ENCODE measurements at regions not wholly inside any gene's neighbourhood (a gene's known extent, or its start where the extent isn't known, plus 50 kb on each side); places are given as distances from the start of the nearest gene placed in this dataset.

GRCh38 chr2:4662161-4662779, 958.9 kb downstream of the DCDC2C start:
- no peaks in the 10 kb centered on the region for H3K4me1 ChIP-seq

GRCh38 chr2:4668381-4668780, 965.0 kb downstream of the DCDC2C start:
- Histone ChIP-seq H3K4me3 (no peak overlapping the region), H3K9me3 (peaks cover 5% of the 10 kb centered on the region; the same call in 1 of the 2 replicates), H3K36me3 (replicated peaks) (no peaks in the 10 kb centered on the region), H3K27me3 (ENCODE audit: low read depth) (no peaks in the 10 kb centered on the region), H3K4me1 (no peaks in the 10 kb centered on the region)
- in situ Hi-C loops (cut with MboI; ENCODE audit: low sequenced_read_pairs), result no loop called here
- DNase-seq (ENCODE audit: low spot score in 2 of 2), result no peak

More at GRCh38 chr2:4662161-4662779, 958.9 kb downstream of the DCDC2C start:
- no peaks in the 10 kb centered on the region for H3K27me3 ChIP-seq (ENCODE audit: low read depth)
- in situ Hi-C loops (cut with MboI; ENCODE audit: low sequenced_read_pairs), result no loop called here
- DNase-seq (ENCODE audit: low spot score in 2 of 2), result no peak
- H3K36me3 ChIP-seq (replicated peaks), result no peaks in the 10 kb centered on the region
- peaks cover 3% of the 10 kb centered on the region for H3K9me3 ChIP-seq
- no peak overlapping the region for H3K4me3 ChIP-seq

GRCh38 chr2:4670331-4670730, 967.0 kb downstream of the DCDC2C start:
- DNase-seq (ENCODE audit: low spot score in 2 of 2), result no peak
- Histone ChIP-seq H3K4me3 (no peak overlapping the region), H3K36me3 (replicated peaks) (no peaks in the 10 kb centered on the region), H3K4me1 (no peaks in the 10 kb centered on the region), H3K9me3 (0 out of 2 replicates have a peak, but pooled peaks cover 2% of the 10 kb centered on the region), H3K27me3 (ENCODE audit: low read depth) (no peaks in the 10 kb centered on the region)
- in situ Hi-C loops (cut with MboI; ENCODE audit: low sequenced_read_pairs), result no loop called here

DNA sequence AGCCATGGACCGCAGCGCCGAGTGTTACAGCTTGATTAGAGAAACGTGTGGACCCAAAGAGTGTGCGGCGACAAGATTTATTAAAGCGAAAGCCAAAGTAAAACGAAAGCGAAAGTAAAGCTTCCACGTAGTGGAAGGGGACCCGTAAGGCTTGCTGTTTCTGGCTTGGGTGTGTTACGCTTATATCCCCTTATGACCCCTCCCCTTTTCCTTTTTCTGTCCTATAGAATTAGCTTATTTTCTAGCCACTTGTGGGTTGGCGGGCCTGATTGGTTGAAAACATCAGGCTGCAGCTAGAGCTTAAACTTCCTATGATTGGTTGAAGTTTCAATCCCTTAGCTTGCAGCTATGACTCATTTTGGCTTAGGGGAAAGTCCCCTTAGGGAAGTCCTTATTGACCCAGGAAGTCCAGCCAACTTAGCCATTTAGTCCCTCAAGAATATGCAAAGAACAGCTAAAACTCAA, 969.7 kb downstream of the DCDC2C start:
- H3K27me3 ChIP-seq (ENCODE audit: low read depth), result no peaks in the 10 kb centered on the region
- H3K4me3 ChIP-seq, result no peak overlapping the region
- 0 out of 2 replicates have a peak, but pooled peaks cover 2% of the 10 kb centered on the region for H3K9me3 ChIP-seq
- no peaks in the 10 kb centered on the region for H3K36me3 ChIP-seq (replicated peaks)
- in situ Hi-C loops (cut with MboI; ENCODE audit: low sequenced_read_pairs), result no loop called here
- DNase-seq (ENCODE audit: low spot score in 2 of 2), result no peak
- H3K4me1 ChIP-seq, result no peaks in the 10 kb centered on the region

GRCh38 chr2:4674007-4674406, 970.6 kb downstream of the DCDC2C start:
- no peak overlapping the region for H3K4me3 ChIP-seq
- H3K9me3 ChIP-seq, result 0 out of 2 replicates have a peak, but pooled peaks cover 2% of the 10 kb centered on the region
- no peaks in the 10 kb centered on the region for H3K36me3 ChIP-seq (replicated peaks)
- H3K27me3 ChIP-seq (ENCODE audit: low read depth), result no peaks in the 10 kb centered on the region
- in situ Hi-C loops (cut with MboI; ENCODE audit: low sequenced_read_pairs), result no loop called here
- H3K4me1 ChIP-seq, result no peaks in the 10 kb centered on the region
- DNase-seq (ENCODE audit: low spot score in 2 of 2), result no peak

- in situ Hi-C loops (cut with MboI; ENCODE audit: low sequenced_read_pairs), result no loop called here
- Histone ChIP-seq H3K27me3 (ENCODE audit: low read depth) (no peaks in the 10 kb centered on the region), H3K9me3 (no peaks in the 10 kb centered on the region), H3K4me1 (no peaks in the 10 kb centered on the region), H3K4me3 (no peak overlapping the region), H3K36me3 (replicated peaks) (no peaks in the 10 kb centered on the region)
- DNase-seq (ENCODE audit: low spot score in 2 of 2), result no peak
These were observed 971.9 kb downstream of the DCDC2C start for GRCh38 chr2:4675295-4675694.

- in situ Hi-C loops (cut with MboI; ENCODE audit: low sequenced_read_pairs), result no loop called here
- H3K36me3 ChIP-seq (replicated peaks), result no peaks in the 10 kb centered on the region
- H3K9me3 ChIP-seq, result no peaks in the 10 kb centered on the region
- H3K4me3 ChIP-seq, result no peak overlapping the region
- no peak for DNase-seq (ENCODE audit: low spot score in 2 of 2)
- no peaks in the 10 kb centered on the region for H3K27me3 ChIP-seq (ENCODE audit: low read depth)
- no peaks in the 10 kb centered on the region for H3K4me1 ChIP-seq
These were observed 975.6 kb downstream of the DCDC2C start for GRCh38 chr2:4678927-4679326.

- in situ Hi-C loops (cut with MboI; ENCODE audit: low sequenced_read_pairs), result no loop called here
- no peaks in the 10 kb centered on the region for H3K9me3 ChIP-seq
- no peak for DNase-seq (ENCODE audit: low spot score in 2 of 2)
- H3K4me3 ChIP-seq, result no peak overlapping the region
- H3K36me3 ChIP-seq (replicated peaks), result no peaks in the 10 kb centered on the region
- H3K27me3 ChIP-seq (ENCODE audit: low read depth), result no peaks in the 10 kb centered on the region
- no peaks in the 10 kb centered on the region for H3K4me1 ChIP-seq
These were observed 976.0 kb downstream of the DCDC2C start for GRCh38 chr2:4679391-4679790.

DNA sequence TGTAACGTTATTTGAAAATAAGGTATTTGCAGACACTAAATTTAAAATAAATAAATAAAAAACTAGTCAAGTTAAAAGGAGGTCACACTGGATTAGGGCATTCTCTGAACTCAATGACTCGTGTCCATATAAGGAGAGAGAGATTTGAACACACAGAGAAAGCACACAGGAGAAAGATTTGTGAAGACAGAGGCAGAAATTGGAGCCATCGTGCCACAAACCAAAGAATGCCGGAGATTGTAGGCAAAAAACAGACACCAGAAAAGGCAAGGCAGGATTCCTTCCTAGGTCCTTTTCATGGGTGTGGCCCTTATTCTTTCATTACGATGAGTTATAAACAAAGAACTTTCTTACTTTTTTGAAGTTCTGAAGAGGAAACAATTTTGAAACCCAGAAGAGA, 981.5 kb downstream of the DCDC2C start:
- Histone ChIP-seq H3K27me3 (ENCODE audit: low read depth) (no peaks in the 10 kb centered on the region), H3K4me1 (no peaks in the 10 kb centered on the region), H3K9me3 (no peaks in the 10 kb centered on the region), H3K4me3 (no peak overlapping the region), H3K36me3 (replicated peaks) (no peaks in the 10 kb centered on the region)
- in situ Hi-C loops (cut with MboI; ENCODE audit: low sequenced_read_pairs), result no loop called here
- DNase-seq (ENCODE audit: low spot score in 2 of 2), result no peak

GRCh38 chr2:4690913-4691312, 987.5 kb downstream of the DCDC2C start:
- no peak for DNase-seq (ENCODE audit: low spot score in 2 of 2)
- in situ Hi-C loops (cut with MboI; ENCODE audit: low sequenced_read_pairs), result no loop called here
- Histone ChIP-seq H3K4me3 (no peak overlapping the region), H3K4me1 (no peaks in the 10 kb centered on the region), H3K9me3 (no peaks in the 10 kb centered on the region), H3K27me3 (ENCODE audit: low read depth) (no peaks in the 10 kb centered on the region), H3K36me3 (replicated peaks) (no peaks in the 10 kb centered on the region)

DNA sequence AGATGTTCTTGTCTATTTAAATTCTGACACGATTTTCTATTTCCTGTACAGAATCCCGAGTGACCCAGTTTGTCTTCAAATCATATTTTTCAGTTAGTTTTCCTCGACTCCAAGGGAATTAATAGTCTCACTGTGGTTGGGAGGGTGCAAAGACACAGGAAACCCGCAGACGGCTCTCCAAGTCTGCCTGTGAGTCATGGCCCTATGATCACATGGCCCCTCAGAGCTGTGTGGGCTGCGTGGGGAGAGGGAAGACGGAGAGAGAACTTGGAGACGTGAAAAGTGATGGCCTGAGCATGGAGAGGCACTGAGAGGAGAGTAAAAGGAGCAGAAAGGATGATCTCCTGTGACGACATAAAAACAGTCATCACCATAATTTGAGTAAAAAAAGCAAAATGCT, 989.9 kb downstream of the DCDC2C start:
- DNase-seq (ENCODE audit: low spot score in 2 of 2), result no peak
- H3K4me1 ChIP-seq, result no peaks in the 10 kb centered on the region
- in situ Hi-C loops (cut with MboI; ENCODE audit: low sequenced_read_pairs), result no loop called here
- no peaks in the 10 kb centered on the region for H3K9me3 ChIP-seq
- H3K27me3 ChIP-seq (ENCODE audit: low read depth), result no peaks in the 10 kb centered on the region
- H3K36me3 ChIP-seq (replicated peaks), result no peaks in the 10 kb centered on the region
- H3K4me3 ChIP-seq, result no peak overlapping the region

- no peaks in the 10 kb centered on the region for H3K4me1 ChIP-seq
- in situ Hi-C loops (cut with MboI; ENCODE audit: low sequenced_read_pairs), result no loop called here
- no peaks in the 10 kb centered on the region for H3K9me3 ChIP-seq
- H3K36me3 ChIP-seq (replicated peaks), result no peaks in the 10 kb centered on the region
- DNase-seq (ENCODE audit: low spot score in 2 of 2), result no peak
- H3K27me3 ChIP-seq (ENCODE audit: low read depth), result no peaks in the 10 kb centered on the region
- H3K4me3 ChIP-seq, result no peak overlapping the region
These were observed 992.0 kb downstream of the DCDC2C start for GRCh38 chr2:4695281-4695861.

DNA sequence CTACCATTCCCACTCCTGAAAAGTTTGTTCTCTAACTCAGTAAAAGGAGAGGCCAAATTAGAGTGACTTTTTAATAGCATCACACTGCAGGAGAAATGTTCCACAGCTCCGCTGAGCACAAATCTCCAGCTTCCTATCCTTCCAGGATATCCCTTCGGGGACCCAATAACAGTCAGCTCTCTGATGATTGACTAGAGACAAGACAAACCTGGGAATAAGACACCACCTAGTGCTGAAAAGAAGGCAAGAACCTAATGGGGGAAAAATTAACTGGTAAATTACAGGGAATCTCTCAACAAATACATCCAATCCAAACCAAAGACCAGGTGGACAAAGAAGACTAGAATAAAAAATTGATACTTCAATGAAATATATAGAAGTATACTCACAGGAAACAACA, 977.1 kb upstream of the SOX11 start:
- H3K4me3 ChIP-seq, result no peak overlapping the region
- DNase-seq (ENCODE audit: low spot score in 2 of 2), result no peak
- no peaks in the 10 kb centered on the region for H3K27me3 ChIP-seq (ENCODE audit: low read depth)
- H3K36me3 ChIP-seq (replicated peaks), result no peaks in the 10 kb centered on the region
- H3K9me3 ChIP-seq, result no peaks in the 10 kb centered on the region
- no peaks in the 10 kb centered on the region for H3K4me1 ChIP-seq
- in situ Hi-C loops (cut with MboI; ENCODE audit: low sequenced_read_pairs), result no loop called here

GRCh38 chr2:4718777-4719176, 973.4 kb upstream of the SOX11 start:
- Histone ChIP-seq H3K4me3 (no peak overlapping the region), H3K27me3 (ENCODE audit: low read depth) (no peaks in the 10 kb centered on the region), H3K9me3 (no peaks in the 10 kb centered on the region), H3K36me3 (replicated peaks) (no peaks in the 10 kb centered on the region), H3K4me1 (no peaks in the 10 kb centered on the region)
- no peak for DNase-seq (ENCODE audit: low spot score in 2 of 2)
- in situ Hi-C loops (cut with MboI; ENCODE audit: low sequenced_read_pairs), result no loop called here

DNA sequence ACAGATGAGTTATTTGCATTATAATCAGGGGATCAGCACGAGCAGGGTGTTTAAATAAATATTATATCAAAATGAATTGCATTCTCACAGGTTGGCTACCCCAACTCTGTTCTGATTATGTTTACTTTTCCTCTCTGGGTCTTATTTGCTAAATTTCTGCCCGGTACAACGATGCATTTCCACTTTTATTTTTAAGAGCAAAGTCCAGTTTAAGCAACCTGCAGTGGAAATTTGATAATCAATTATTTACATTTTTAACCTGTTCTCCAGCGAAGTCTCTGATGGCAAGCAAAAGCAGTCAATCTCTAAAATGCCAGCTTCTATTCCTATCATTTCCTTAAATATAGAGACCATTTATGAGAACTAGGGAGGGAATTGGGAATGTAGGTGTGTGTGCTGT, 966.6 kb upstream of the SOX11 start:
- no peaks in the 10 kb centered on the region for H3K4me1 ChIP-seq
- in situ Hi-C loops (cut with MboI; ENCODE audit: low sequenced_read_pairs), result no loop called here
- no peaks in the 10 kb centered on the region for H3K27me3 ChIP-seq (ENCODE audit: low read depth)
- no peak for DNase-seq (ENCODE audit: low spot score in 2 of 2)
- no peaks in the 10 kb centered on the region for H3K36me3 ChIP-seq (replicated peaks)
- H3K4me3 ChIP-seq, result no peak overlapping the region
- H3K9me3 ChIP-seq, result no peaks in the 10 kb centered on the region
